GM19035 (cell line): ENCODE measurements at regions not wholly inside any gene's neighbourhood (a gene's known extent, or its start where the extent isn't known, plus 50 kb on each side); places are given as distances from the start of the nearest gene placed in this dataset.

Source experiments
- ATAC-seq: cut with Tn5 transposase; IDR thresholded peaks from one replicate; pipeline ENCODE4 v1.9.1; 2021; ENCODE audit not compliant: unreplicated experiment

DNA sequence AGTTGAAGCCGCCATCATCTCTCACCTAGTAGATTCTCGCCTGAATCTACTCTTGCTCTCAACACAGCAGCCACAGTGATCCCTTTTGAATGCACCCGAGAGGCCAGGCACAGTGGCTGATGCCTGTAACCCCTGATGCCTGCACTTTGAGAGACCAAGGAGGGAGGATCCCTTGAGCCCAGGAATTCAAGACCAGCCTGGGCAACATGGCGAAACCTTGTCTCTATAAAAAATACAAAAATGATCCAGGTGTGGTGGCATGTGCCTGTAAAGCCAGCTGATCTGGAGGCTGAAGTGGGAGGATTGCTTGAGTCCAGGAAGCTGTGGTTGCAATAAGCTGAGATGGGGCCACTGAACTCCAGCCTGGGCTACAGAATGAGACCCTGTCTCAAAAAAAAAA lies 60.3 kb upstream of the EML4 start:
- ATAC-seq, result no peak

DNA sequence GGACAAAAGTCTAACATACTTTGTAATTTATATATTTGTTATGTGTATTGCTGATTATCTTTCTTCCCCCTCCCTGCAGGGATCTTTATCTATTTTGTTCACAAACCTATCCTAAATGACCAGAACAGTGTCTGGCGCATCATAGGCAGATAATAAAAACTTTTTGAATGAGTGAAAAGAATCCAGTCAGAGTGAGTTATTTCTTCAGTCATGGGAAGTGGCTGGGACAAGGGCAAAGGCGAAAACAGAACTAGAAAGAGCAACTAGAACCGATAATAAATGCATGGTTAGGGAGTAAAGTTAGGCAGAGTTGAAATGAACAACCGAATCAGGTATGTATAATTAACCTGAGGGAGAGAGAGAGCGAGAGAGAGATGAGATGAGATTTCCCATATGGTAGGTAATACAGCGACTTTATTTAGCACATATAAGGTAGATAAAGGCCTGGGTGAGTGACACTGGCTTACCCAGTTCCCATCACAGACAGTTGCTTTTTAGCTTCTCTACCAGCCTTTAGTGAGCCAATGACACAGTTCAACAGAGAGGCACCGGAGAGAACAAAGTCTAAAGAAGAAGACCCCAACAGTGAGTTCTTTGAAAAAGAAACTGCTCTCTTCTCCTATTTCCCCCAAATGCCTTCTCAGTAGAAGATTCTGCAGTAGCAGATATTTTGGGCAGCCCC lies 59.1 kb upstream of the EML4 start:
- no peak for ATAC-seq

- no peak for ATAC-seq
Observed at GRCh38 chr2:42110641-42111322, 58.4 kb upstream of the EML4 start.

- ATAC-seq, result no peak
Observed at GRCh38 chr2:42112418-42112817, 56.7 kb upstream of the EML4 start.

- ATAC-seq, result no peak
Observed at GRCh38 chr2:42113452-42113851, 55.7 kb upstream of the EML4 start.

- no peak for ATAC-seq
Observed at GRCh38 chr2:42114091-42114490, 55.1 kb upstream of the EML4 start.

- ATAC-seq, result no peak
Observed at GRCh38 chr2:42115588-42115987, 53.6 kb upstream of the EML4 start.

- ATAC-seq, result no peak
Observed at GRCh38 chr2:42116195-42117181, 52.7 kb upstream of the EML4 start.

DNA sequence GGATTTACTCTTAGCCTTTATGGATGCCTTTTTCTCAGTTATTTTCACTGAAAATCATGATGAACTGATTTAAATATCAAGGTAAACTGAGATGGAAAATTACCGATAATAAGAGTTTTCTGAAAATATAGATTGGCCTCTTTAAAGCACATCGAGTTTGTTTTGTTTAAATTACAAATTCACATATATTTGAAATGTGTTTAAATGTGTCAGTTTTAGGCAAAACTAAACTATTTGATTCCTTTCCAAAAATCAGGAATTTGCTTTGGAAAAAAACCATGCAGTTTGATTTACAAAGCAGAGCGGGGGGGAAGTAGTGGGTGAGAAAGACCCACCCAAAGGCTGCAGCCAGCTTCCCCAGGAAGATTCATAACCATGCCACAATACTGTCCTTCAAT lies 52.0 kb upstream of the EML4 start:
- ATAC-seq, result no peak

- peak; percentile 89 for ATAC-seq
Observed at GRCh38 chr2:42117923-42118753, 51.0 kb upstream of the EML4 start.

- no peak for ATAC-seq
Observed at GRCh38 chr2:42118754-42119569, 50.2 kb upstream of the EML4 start.
